DMS 273 (cell line): ENCODE measurements at regions not wholly inside any gene's neighbourhood (a gene's known extent, or its start where the extent isn't known, plus 50 kb on each side); places are given as distances from the start of the nearest gene placed in this dataset.
"Not testable (repeated sequence)": the region's sequence is repeated elsewhere in the genome, so short reads cannot be mapped to it uniquely, and the experiment has no call there.

Experiments
- DNase-seq: peaks from one replicate; lab custom pipeline; 2025; ENCODE audit not compliant: unreplicated experiment; lab: John Stamatoyannopoulos, UW

DNA sequence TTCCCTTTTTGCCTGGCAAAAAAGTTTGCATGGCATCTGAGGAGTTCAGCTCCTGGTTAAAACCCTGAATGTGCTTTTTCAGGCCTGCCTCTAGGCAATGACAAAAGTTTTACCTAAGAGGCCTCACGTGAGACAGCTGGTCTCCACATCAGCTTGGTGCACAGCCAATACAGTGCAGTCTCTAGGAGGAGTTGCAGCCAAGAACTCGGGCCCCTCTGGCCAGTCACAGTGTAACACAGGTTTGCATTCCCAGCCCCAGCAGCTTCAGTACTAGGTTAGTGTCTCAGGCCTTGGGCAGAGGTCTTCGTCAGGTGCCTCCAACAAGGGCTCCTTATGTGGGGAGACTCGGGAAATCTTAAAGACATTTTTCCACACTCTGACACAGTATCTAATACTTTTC, 771.7 kb downstream of the SORCS1 start:
- DNase-seq, result no peak

DNA sequence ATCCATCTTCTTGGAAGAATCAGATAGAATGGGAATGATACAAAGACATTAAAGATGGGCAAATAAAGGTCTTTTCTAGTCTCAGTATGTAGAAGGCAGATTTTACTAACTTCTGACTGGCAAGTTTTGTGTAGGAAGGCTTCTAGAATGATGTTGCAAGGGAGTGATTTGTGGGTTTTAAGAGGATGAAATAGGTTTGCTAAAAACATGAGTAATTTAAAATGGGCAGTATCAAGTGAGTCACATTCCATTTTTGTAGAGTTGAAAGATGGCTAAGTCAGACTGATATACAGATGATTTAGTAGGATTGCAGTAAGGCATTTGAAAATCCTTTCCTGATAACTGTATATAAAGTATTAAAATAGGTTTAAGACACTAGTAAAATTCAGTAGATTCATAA, 777.4 kb downstream of the SORCS1 start:
- no peak for DNase-seq

DNA sequence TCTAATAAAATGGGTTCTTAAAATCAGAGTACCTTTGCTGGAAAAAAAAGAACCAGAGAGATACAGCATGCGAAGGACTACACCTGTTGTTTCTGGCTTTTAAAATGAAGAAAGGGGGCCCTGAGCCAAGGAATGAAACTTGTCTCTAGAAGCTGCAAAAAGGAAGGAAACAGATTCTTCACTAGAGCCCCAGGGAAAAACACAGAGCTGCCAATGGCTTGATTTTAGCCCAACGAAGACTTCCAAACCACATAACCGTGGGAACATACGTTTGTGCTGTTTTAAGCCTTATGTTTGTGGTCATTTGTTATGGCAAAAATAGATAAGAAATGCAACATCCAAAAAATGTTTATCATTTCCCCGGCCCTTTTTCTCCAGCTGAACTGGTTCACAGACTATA, 780.0 kb downstream of the SORCS1 start:
- DNase-seq, result no peak

DNA sequence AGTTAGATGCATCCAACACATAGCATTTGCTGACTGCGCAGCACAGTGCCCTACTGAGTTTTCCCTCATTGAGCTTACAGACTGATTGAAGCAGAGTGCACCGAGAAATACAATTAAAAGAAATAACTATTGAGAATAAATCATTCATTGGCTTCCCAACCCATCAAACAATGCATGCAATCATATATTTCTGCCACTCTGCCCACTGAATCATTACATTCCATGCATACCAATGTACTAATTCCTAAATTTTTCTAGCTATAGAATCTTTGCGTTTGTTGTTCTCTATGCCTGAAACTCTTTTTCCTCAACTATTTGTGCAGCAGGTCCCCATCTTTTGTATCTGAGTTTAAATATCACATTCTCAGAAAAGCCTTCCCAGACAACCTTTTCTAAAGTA, 783.8 kb downstream of the SORCS1 start:
- DNase-seq, result no peak

DNA sequence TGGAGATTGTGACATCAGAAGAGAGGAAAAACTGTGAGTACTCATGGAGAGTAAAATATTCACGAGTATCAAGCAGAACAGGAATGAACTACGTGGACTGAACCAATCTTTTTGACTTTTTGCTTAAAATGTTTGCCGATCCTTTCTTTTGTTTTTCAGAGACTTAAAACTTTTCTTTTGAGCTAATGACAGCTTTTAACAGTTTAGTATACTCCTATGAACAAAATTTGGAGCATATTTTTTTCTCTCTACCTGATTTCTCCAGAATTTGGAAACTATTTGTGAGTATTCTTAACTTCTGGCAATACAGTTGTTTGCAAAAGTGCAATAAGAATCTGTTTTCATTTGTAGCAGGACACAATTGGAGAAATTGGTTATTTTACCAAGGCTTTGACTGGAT, 786.3 kb downstream of the SORCS1 start:
- no peak for DNase-seq

DNA sequence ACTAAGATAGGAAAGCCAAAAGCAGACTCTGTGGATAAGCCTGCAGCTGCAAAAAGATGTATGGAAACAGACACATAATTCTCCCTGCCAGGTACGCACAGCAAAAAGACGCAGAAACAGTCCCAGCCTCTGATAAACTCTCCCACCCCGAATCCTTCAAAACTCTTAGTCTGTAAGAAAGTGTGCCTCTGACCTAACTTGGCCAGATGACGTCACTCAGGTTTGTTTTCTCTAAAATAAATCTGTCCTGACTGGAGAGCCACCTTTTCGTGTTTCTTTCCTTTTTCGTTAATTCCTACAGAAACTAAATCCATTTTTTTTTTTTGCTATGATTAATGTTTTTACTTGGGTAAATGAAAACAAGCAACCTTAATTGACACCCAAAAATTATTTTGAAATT, 793.8 kb downstream of the SORCS1 start:
- DNase-seq, result no peak

DNA sequence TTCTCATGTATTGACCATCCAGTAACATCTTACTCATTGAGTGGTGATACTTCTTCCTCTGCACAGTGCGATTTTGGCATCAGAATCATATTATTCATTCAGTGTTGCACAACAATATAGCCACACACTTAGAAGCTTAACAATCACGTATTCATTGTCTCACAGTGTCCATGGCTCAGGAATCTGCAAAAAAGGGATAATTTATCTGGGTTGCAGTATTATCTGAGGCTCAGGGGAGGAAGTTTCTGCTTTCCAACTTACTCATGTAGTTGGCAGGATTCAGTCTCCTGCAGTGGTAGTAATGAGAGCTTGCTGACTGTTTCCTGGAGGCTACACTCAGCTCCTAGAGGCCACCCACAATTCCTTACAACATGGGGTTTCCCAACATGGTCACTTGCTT, 803.6 kb downstream of the SORCS1 start:
- DNase-seq, result no peak

DNA sequence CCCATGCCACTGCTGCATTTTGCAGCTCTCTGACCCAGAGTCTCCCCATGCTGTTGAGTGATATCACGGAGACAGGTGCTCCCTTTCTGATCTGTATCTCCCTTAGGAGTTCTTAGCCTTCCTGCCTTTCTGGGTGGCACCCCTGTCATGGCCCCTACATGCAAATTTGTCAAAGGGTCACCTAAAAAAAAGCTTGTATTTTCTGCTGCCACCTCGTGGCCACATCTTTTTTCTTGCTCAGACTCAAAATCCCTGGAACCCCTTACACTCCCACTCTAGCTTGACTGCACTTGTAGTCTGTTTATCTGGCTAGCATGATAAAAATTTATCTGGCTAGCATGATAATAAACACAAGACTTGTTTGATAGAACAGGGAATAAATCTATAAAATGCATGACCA, 809.1 kb downstream of the SORCS1 start:
- DNase-seq, result peak; percentile 3

DNA sequence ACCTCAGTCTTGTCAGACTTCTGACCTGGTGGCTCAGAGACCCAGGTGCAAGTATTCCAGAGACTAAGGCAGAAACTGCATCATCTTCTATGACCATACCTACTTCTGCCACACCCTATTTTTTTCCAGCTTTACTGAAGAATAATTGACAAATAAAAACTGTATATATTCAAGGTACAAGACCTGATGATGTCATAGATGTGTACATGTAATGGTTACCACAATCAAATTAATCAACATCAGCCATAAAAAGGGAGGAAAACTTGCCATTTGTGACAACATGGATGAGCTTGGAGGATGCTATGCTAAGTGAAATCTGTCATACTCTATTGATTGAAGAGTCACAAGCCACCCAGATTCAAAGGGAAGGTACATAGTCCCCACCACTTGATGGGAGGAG, 815.6 kb downstream of the SORCS1 start:
- no peak for DNase-seq

DNA sequence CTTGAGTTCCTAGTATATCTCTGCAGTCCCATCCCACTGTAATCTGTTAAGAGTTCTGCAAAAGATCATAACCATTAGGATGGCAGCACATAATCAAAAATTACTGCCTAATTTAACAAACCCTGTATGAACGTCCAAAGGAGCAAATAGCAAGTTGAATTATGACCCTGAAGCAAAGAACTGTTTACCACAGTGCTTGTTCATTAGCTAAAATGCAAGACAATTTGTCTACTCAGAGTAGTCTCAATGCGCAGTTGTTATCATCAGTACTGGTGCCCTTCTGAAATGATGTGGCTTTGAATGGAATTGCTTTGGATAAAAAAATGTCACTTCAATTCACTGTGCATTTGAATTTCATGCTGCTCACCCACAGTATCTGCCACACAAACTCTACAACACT, 817.0 kb downstream of the SORCS1 start:
- DNase-seq, result no peak

DNA sequence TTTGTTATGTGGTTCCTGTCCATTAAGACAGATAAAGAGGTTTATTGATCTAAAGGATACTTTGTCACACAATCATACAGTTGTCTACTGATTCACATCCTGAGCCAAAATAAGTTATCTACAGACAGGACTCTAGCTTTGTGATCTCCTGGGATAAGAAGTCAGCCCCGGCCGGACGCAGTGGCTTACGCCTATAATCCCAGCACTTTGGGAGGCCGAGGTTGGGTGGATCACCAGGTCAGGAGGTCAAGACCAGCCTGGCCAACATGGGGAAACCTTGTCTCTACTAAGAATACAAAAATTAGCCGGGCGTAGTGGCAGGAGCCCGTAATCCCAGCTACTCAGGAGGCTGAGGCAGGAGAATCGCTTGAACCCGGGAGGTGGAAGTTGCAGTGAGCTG, 821.0 kb downstream of the SORCS1 start:
- not testable (repeated sequence) for DNase-seq

DNA sequence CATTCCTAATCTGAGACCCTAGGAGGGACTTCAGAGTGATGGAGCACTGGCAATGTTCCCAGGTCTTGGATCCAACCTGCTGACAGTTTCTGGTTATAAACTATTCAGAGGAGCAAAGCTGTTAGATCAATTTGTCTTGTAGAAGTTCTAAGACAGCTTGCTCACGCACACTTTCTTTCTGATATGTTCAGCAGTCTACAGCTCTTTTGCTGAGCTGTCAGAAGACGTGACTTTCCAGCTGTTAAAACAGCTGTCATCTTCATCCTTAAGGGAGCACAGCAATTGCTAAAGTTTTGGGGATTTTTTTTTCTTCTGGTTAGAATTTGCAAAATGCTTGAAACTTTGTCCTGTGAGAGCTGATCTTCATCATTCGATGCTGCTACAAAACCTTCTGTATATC, 823.1 kb downstream of the SORCS1 start:
- no peak for DNase-seq

DNA sequence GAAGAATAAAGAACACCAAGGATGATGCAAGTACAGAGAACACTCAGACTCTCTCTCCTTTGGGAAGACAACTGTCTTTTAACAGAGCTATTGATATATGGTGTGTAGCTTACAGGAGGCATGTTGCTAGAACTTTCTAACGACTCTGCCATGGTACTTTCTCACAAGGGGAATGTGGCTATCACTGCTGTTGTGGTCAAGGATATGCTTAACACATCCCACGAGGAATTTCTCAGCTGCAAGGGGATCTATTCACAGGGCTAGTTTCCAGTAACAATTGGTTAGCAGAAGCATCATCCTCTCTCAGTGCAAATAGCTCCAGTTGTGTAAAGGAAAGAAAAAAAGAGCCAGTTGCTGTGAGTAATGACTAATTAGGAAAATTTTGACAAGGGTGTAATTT, 826.0 kb downstream of the SORCS1 start:
- DNase-seq, result no peak

DNA sequence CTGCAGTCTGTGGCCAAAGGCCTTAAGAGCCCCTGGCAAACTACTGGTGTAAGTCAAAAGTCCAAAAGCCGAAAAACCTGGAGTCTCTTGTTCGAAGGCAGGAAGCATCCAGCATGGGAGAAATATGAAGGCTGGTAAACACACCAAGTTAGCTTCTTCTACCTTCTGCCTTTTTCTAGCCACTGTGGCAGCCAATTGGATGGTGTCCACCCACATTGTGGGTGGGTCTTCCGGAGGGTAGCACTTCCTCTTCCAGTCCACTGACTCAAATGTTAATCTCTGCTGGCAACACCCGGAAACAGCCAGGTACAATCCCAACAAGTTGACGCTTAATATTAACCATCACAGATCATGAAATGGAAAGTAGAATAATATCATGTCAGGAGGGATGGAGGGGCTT, 827.6 kb downstream of the SORCS1 start:
- DNase-seq, result no peak

DNA sequence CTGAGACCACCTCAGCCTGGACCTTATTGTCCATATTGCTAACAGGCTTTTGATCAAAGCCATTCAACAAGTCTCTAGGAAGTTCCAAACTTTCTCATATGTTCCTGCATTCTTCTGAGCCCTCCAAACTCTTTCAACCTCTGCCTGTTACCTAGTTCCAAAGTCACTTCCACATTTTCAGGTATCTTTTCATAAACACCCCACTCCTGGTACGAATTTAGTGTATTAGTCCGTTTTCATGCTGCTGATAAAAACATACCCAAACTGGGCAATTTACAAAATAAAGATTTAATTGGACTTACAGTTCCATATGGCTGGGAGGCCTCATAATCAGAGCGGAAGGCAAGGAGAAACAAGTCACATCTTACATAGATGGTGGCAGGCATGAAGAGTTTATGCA, 836.8 kb downstream of the SORCS1 start:
- DNase-seq, result no peak

DNA sequence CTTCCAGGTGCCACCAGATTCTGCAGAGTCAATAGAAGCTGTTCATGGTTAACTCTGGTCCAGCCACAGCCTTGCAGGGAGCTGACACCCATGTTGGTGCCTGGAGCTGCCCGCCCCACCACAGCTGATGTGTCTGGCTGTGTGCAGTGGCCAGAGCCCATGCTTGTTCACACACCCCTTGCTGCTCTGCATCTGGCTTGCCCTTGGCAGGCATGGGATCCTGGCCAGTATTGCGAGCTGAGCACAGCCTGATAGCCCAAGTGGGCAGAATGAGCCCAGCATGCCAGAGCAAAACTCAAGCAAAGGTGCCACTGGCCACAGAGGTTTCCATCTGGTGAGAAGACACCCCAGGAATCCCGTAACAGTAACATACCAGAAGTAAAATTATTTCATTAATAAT, 843.6 kb downstream of the SORCS1 start:
- DNase-seq, result no peak

DNA sequence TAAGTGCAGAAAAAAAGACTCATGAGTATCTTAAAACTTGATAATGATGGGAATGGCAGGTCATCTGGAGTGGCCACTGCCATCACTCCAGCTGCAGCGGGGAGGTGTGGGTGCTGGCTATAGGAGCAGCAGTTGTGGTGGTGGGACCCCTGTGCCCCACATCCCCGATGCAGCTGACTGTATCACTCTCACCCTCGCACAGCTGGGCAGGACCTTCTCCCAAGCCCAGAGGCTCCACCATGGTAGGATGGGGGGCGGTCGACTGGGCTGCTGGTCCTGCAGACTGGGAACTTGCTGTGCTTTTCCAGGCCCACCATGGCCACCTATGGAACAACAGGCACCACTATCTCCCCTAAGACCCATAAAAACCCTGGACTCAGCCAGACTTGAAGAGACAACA, 844.4 kb downstream of the SORCS1 start:
- DNase-seq, result no peak

DNA sequence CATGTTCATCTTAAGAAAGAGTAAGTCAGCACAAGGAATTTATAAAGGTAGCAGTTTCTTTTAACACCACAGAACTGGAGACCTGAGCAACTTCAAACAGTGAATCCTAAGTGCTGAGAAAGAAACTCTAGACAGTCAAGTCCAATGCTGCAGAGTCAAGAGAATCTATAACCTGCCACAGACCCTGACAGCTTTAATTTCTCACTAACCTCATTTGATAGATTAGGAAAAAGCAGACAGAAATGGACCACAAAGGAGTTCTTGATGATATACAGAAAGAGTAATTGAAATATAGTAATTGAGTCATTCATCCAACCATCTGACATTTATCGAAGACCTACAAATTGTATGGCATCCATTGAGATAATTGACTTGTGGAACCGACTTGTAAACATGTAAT, 847.0 kb downstream of the SORCS1 start:
- DNase-seq, result no peak

DNA sequence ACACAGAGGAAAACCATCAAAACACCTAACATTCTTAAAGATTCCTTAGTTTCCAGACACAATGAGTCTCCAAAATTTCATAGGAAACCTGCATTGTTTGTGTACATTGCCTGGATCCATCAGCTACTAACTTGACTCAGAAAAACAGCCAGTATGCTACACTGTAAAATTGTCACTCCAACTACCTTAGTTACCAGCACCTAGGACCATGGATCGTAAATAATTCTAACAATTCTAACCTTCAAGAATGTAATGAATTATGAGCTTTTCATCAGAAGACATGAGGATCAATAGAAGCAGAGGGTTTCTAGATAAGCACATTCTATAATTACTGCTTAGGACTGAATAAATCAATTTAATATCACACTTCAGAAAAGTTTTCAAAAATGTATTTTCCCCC, 851.5 kb downstream of the SORCS1 start:
- no peak for DNase-seq

DNA sequence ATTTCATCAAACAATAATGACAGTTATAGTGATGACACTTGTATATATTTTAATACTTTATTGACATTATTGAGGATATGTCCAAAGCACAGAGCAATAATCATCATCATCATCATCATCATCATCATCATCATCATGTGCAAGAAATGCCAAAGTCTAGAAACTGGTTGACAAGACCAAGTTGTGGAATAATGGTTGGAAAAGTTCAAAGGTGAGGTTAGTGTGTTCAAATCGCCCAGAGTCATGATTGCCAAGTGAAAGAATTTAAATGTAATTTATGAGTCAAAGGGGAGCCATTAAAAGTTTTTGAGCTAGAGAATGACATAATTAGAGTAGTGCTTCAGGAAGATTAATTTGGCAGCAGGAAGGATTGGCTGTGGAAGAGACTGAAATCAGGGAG, 852.4 kb downstream of the SORCS1 start:
- no peak for DNase-seq

DNA sequence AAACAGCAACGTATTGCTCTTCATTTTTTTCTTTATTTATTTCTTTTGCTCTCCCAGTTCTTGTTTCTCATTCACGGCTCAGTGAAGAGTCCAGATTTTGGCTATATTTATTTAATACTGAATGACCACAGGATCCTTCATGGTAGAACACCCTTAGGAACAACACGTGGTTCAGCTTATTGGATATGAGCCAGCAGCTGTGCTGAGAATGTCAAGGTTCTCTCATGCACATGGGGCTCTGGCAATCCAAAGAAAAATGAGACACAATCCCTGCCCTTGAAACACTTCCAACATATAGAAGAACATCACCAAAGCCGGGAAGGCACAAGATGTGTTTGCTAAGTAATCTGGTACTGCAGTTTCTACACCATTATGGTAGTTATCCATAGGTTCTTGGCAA, 852.9 kb downstream of the SORCS1 start:
- no peak for DNase-seq

DNA sequence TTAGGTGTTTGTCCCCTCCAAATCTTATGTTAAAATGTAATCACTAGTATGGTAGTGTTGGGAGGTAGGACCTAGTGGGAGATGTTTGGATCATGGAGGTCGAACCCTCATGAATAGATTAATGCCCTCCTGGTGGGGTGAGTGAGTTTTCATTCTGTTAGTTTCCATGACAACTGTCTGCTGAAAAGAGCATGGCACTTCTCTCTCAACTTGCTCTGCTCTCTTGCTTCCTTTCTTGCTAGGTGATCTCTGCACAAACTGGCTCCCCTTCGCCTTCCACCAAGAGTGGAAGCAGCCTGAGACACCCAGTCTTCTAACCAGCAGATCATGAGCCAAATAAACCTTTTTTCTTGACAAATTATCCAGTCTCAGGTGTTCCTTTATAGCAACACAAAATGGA, 853.9 kb downstream of the SORCS1 start:
- DNase-seq, result no peak

DNA sequence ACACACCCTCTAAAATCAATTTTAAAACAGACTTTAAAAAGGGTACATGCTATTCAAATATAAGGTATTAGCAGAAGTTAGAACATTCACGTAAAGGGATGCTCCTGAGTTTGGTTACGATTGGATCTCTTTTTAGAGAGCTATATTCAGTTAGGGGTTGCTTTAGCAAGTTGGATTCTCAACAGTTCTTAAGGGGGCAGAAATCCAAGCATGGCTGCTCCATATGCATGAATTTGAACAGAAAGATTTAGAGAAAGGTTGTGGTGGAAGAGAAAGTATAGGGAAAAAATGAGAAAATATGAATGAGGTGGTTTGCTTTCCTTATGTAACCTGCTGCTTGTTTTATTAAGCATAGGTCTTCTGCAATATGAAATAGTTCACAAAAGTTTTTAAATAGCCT, 855.1 kb downstream of the SORCS1 start:
- no peak for DNase-seq

DNA sequence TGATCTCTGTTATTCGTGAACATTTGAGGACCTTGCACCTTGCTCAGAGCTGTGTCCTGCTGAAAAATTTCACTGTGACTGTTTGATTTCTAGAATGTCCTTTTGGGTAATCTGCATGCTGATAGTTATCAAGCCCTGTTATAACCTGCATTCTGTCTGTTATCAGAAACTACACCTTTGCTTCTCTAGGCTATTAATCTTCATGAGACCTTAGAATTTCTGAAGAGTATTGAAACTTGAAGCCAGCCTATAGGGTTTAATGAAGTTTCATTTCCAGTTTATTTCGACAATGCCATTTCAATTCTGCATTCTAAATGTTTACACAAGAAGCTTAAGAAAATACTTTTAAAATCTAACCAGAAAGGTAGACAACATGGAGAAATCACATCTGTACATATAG, 856.2 kb downstream of the SORCS1 start:
- no peak for DNase-seq
